ENCODE measurements at regions not wholly inside any gene's neighbourhood (a gene's known extent, or its start where the extent isn't known, plus 50 kb on each side); places are given as distances from the start of the nearest gene placed in this dataset.

DNA sequence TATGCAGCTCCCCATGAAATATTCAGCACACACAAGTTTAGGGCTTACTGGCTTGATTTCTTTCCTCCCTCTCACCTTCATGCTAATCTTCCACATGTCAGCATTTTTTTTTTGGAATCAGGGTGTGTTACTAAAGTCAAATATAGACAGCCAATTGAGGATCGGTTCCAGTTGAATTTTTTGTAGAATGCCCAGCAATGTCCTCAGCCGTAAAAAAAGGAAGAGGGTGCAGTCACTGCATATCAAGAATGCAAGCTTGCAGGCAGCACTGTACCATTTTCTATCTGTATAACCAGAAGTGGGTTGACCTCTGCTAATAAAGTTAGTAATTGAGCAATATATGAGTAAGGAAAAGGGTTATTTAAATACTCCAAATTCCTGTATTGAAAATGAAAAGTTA is 51.4 kb upstream of the CHMP2B start:
- H3K4me3 ChIP-seq (ENCODE audit: low read depth, low read length), result no peak overlapping the region
- TF ChIP-seq, protein P1, sequence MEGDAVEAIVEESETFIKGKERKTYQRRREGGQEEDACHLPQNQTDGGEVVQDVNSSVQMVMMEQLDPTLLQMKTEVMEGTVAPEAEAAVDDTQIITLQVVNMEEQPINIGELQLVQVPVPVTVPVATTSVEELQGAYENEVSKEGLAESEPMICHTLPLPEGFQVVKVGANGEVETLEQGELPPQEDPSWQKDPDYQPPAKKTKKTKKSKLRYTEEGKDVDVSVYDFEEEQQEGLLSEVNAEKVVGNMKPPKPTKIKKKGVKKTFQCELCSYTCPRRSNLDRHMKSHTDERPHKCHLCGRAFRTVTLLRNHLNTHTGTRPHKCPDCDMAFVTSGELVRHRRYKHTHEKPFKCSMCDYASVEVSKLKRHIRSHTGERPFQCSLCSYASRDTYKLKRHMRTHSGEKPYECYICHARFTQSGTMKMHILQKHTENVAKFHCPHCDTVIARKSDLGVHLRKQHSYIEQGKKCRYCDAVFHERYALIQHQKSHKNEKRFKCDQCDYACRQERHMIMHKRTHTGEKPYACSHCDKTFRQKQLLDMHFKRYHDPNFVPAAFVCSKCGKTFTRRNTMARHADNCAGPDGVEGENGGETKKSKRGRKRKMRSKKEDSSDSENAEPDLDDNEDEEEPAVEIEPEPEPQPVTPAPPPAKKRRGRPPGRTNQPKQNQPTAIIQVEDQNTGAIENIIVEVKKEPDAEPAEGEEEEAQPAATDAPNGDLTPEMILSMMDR (conservative IDR thresholded peaks at IDR 0.05; ENCODE audit: low read depth, low read length), result no peak
- DNase-seq (ENCODE audit: low read depth), result no peak

DNA sequence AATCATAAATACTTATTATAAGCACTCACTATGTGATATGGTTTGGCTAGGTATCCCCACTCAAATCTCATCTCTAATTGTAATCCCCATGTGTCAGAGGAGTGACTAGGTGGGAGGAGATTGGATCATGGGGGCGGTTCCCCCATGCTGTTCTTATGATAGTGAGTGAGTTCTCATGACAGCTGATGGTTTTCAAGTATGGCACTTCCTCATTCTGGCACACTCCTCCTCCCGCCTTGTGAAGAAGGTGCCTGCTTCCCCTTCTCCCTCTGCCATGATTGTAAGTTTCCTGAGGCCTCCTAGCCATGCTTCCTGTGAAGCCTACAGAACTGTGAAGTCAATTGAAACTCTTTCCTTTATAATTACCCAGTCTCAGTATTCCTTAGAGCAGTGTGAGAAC is 53.3 kb upstream of the CHMP2B start:
- H3K4me3 ChIP-seq (ENCODE audit: low read depth, low read length), result no peak overlapping the region
- TF ChIP-seq, protein P1 (conservative IDR thresholded peaks at IDR 0.05; ENCODE audit: low read depth, low read length), result no peak
- DNase-seq (ENCODE audit: low read depth), result no peak

DNA sequence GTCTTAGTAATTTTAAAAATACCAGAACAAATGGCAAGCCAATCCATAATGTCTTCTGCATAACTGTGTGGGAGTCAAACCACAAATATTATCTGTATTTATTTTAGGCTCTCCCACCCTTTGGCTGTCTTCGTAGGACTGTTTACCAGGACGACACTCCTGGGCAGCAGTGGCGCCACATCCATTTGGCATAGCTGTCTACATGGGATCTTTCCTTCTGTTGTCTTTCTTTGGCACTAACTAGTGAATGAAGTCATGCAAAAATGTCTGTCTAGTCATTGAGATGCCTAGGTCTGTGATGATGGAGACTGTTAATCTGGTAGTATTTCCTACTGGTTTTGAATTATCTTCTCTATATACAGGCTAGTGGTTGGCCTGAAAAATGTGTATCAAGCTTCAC is 54.0 kb upstream of the CHMP2B start:
- H3K4me3 ChIP-seq (ENCODE audit: low read depth, low read length), result no peak overlapping the region
- TF ChIP-seq, protein P1 (conservative IDR thresholded peaks at IDR 0.05; ENCODE audit: low read depth, low read length), result no peak
- no peak for DNase-seq (ENCODE audit: low read depth)

DNA sequence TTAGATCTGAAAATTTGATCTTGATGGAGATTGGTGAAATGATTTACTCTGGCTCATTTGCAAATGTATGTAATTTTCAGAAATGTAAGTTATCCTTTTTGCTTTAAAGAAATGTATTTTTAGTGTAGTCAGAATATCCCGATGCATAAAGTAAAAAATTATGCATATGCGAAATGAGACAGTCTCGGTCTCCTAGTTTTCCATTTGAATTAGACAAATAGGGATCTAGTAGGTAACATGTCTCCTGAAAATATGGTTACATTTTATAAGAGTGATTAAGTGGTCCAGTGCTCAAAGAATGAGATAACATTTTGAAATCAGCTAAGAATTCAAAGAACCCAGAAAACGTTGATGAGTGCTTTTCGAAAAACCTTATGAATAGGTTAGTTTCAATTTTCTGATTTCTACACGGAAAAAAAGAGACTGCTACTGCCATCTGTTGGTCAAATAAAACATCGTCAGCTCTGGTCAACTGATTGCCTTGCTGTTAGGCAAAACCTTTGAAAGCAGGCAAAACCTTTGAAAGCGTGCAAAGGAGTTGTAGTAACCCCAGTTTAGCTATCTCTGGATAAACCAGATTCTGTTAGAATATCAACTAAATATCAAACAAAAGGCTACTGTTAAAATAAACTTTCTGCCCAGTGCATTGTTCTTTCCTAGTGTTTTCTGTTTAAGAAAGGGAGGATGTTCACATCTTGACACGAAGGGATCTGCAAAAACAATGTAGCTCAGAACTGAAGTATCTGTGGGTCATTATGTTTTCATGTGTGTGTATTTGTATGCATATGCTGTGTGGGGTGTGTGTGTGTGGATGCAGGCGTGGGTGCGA is 59.3 kb upstream of the CHMP2B start:
- peak overlapping the region; percentile 54 for H3K4me3 ChIP-seq (ENCODE audit: low read depth, low read length)
- TF ChIP-seq, protein P1 (conservative IDR thresholded peaks at IDR 0.05; ENCODE audit: low read depth, low read length), result peak; percentile 74
- DNase-seq (ENCODE audit: low read depth), result peak; percentile 19

DNA sequence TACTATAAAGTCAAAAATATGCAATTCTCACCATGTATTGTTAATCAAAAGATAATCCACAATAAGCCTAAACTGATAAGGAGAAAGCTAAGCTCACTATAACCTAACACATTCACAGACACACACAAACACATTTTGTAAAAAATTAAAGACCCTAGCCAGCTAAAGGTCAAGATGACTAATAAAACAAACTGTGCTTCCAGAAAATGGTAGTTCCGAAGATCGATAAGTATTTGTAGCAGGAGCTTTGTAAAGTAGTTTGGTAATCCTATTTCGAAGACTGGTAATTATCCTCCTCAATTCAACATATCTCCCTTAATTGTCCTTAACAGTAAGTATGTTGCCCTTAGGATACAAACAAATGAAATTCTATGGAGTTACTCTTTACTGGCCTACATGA is 62.9 kb upstream of the CHMP2B start:
- TF ChIP-seq, protein P1 (conservative IDR thresholded peaks at IDR 0.05; ENCODE audit: low read depth, low read length), result no peak
- no peak for DNase-seq (ENCODE audit: low read depth)
- H3K4me3 ChIP-seq (ENCODE audit: low read depth, low read length), result no peak overlapping the region

DNA sequence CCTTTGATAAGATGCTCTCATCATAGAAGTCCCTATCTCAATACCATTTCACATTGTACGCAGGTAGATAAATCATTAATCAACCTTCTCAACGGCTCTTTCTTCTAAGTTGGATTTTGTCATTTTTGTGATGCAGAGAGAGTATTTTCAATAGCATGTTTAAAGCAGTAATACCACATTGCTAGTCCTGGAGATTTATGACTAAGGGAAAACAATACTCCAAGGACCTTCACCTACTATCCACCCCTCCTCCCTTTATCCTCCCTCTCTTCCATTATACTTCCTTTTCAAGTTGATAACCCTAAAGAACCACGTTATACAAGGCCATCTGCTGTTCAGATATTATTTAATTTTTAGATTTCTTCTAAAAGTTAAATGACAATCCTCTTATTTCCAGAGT is 65.3 kb upstream of the CHMP2B start:
- DNase-seq (ENCODE audit: low read depth), result no peak
- TF ChIP-seq, protein P1 (conservative IDR thresholded peaks at IDR 0.05; ENCODE audit: low read depth, low read length), result no peak
- H3K4me3 ChIP-seq (ENCODE audit: low read depth, low read length), result no peak overlapping the region

DNA sequence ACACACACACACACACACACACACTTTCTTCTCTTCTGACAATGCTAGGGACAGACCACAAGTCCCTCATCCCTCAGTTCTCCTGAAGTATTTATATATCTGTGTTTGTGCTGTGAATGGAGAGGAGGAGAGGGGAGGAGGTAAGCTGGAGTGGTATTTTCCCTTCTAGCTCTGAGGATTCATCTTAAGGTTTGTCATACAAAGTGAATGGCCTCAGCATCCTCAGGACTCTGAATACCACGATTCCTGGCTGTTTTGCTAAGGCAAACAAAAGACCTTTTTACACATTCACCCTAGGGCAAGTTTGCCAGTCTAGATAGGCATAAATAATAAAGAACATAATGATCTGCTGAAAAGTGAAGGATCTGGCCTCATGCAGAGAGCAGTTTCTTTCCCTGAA is 65.7 kb upstream of the CHMP2B start:
- no peak for DNase-seq (ENCODE audit: low read depth)
- TF ChIP-seq, protein P1 (conservative IDR thresholded peaks at IDR 0.05; ENCODE audit: low read depth, low read length), result no peak
- no peak overlapping the region for H3K4me3 ChIP-seq (ENCODE audit: low read depth, low read length)
